ENCODE measurements at regions not wholly inside any gene's neighbourhood (a gene's known extent, or its start where the extent isn't known, plus 50 kb on each side); places are given as distances from the start of the nearest gene placed in this dataset.

GRCh38 chr15:38670128-38671005 lies 105.8 kb upstream of the RASGRP1 start:
- peaks cover 0 to 9% (median 0%) of the 10 kb centered on the region in 7 donors for H3K27me3 ChIP-seq
- TF ChIP-seq CTCF (IDR thresholded peaks at IDR 0.05): no peak
- H3K4me1 ChIP-seq: peaks cover 0 to 31% (median 0%) of the 10 kb centered on the region in 9 donors
- intact Hi-C loops (cut with DNase I): no loop called here
- peak overlapping the region in 1 of 10 donors; percentile 70 for H3K27ac ChIP-seq
- DNase-seq (no peak), ATAC-seq (peak in 2 of 8 donors; percentile 11 to 17)
- H3K4me3 ChIP-seq: no peak overlapping the region
- H3K36me3 ChIP-seq: peaks cover 0 to 3% (median 0%) of the 10 kb centered on the region in 9 donors
- 75 to 89% methylated on average over 3 of the region's 3 CpGs for WGBS, 2 donors
- no peaks in the 10 kb centered on the region for H3K9me3 ChIP-seq

GRCh38 chr15:38671006-38671387 lies 106.4 kb upstream of the RASGRP1 start:
- intact Hi-C loops (cut with DNase I): no loop called here
- peaks cover 0 to 3% (median 0%) of the 10 kb centered on the region in 9 donors for H3K36me3 ChIP-seq
- DNase-seq: no peak
- no peak for ATAC-seq
- peaks cover 0 to 31% (median 0%) of the 10 kb centered on the region in 9 donors for H3K4me1 ChIP-seq
- H3K27me3 ChIP-seq: peaks cover 0 to 9% (median 0%) of the 10 kb centered on the region in 7 donors
- H3K4me3 ChIP-seq: no peak overlapping the region
- no peak for TF ChIP-seq CTCF (IDR thresholded peaks at IDR 0.05)
- H3K27ac ChIP-seq: peak overlapping the region in 1 of 10 donors; percentile 70
- WGBS, 2 donors: 87 to 97% methylated on average over 2 of the region's 2 CpGs
- H3K9me3 ChIP-seq: no peaks in the 10 kb centered on the region

GRCh38 chr15:38671675-38672254 lies 107.2 kb upstream of the RASGRP1 start:
- TF ChIP-seq CTCF (IDR thresholded peaks at IDR 0.05): no peak
- intact Hi-C loops (cut with DNase I): no loop called here
- Histone ChIP-seq H3K4me1 (peaks cover 0 to 29% (median 0%) of the 10 kb centered on the region in 9 donors), H3K27me3 (peaks cover 0 to 9% (median 0%) of the 10 kb centered on the region in 7 donors), H3K36me3 (peaks cover 0 to 3% (median 0%) of the 10 kb centered on the region in 9 donors), H3K27ac (peak overlapping the region in 1 of 10 donors; percentile 70), H3K4me3 (no peak overlapping the region), H3K9me3 (no peaks in the 10 kb centered on the region)
- ATAC-seq: no peak
- WGBS, 2 donors: 84 to 85% methylated on average over 6 of the region's 6 CpGs
- DNase-seq: no peak

- peaks cover 0 to 3% (median 0%) of the 10 kb centered on the region in 9 donors for H3K36me3 ChIP-seq
- intact Hi-C loops (cut with DNase I): no loop called here
- peaks cover 0 to 9% (median 0%) of the 10 kb centered on the region in 7 donors for H3K27me3 ChIP-seq
- H3K4me1 ChIP-seq: peaks cover 0 to 24% (median 0%) of the 10 kb centered on the region in 9 donors
- ATAC-seq: no peak
- no peak for DNase-seq
- H3K27ac ChIP-seq: peak overlapping the region in 1 of 10 donors; percentile 70
- TF ChIP-seq CTCF (IDR thresholded peaks at IDR 0.05): no peak
- no peaks in the 10 kb centered on the region for H3K9me3 ChIP-seq
- H3K4me3 ChIP-seq: no peak overlapping the region
- WGBS, 2 donors: 67 to 76% methylated on average over 1 of the region's 1 CpG
Measured at GRCh38 chr15:38672273-38672672, 107.7 kb upstream of the RASGRP1 start.

All from heart right ventricle (tissue), 16 donors.